ENCODE measurements at regions not wholly inside any gene's neighbourhood (a gene's known extent, or its start where the extent isn't known, plus 50 kb on each side); places are given as distances from the start of the nearest gene placed in this dataset.

DNA sequence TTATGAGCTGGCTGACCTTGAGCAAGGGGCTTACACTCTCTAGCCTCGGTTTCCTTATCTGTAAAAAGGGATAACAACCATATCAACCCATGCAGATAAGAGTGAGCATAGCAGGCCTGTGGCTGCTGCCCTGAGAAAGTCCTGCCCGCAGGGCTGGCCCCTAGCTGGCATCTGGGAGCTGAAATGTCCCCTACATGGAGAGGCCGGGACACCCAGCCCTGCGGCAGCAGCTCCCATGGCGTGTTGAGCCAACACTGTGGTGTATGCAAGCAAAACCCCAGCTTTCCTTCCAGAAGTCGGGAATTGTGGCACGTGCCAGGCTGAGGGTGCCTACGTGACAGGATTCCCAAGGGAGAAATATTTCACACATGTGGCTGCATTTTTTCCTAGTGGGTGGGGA lies 358.9 kb downstream of the CTTN start:
- WGBS (ENCODE audit: insufficient coverage) = 96% methylated on average over 8 of the region's 8 CpGs

DNA sequence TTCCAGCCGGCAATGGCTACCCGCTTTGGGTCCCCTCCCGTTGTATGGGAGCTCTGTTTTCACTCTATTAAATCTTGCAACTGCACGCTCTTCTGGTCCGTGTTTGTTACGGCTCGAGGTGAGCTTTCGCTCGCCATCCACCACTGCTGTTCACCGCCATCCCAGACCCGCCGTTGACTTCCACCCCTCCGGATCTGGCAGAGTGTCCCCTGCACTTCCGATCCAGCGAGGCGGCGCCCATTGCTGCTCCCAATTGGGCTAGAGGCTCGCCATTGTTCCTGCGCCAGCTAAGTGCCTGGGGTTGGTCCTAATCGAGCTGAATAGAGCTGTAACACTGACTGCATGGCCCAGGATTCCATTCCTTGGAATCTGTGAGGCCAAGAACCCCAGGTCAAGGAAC lies 359.9 kb downstream of the CTTN start:
- no peak for DNase-seq
- Histone ChIP-seq H3K4me1 (ENCODE audit: control extremely low read depth in 1 of 4, control insufficient read depth in 4 of 4, insufficient read depth in 4 of 4, low read length in 3 of 4) (peaks cover 0 to 7% (median 5%) of the 10 kb centered on the region in 4 experiments), H3K27me3 (replicated peaks in 2 of 5; ENCODE audit: control insufficient read depth in 4 of 5, insufficient read depth in 5 of 5, low read length in 4 of 5) (peaks cover 0 to 11% (median 4%) of the 10 kb centered on the region in 5 experiments), H3K27ac (ENCODE audit: insufficient read depth in 1 of 2, low read depth in 1 of 2, low read length in 2 of 2, poor library complexity in 1 of 2, severe bottlenecking in 2 of 2) (no peak overlapping the region), H3K36me3 (ENCODE audit: control insufficient read depth in 4 of 4, insufficient read depth in 4 of 4, low read length in 3 of 4) (no peaks in the 10 kb centered on the region), H3K9me3 (ENCODE audit: control extremely low read depth in 1 of 5, control insufficient read depth in 4 of 5, insufficient read depth in 2 of 5, low read depth in 1 of 5, low read length in 4 of 5) (peaks cover 0 to 5% (median 0%) of the 10 kb centered on the region in 5 experiments), H3K4me3 (ENCODE audit: control insufficient read depth in 1 of 7, extremely low read depth in 1 of 7, insufficient read depth in 4 of 7, low read depth in 2 of 7, low read length in 6 of 7) (no peak overlapping the region)
- ChIA-PET CTCF (interaction anchor here (0.8 to 1.7 kb wide), 5 partner anchors 9 to 290 kb away, joined by 3 to 8 read pairs (median 3); no protein-coding TSS in a partner anchor), POLR2A (no interaction called here)
- 97% methylated on average over 20 of the region's 20 CpGs for WGBS (ENCODE audit: insufficient coverage)

More for the DNA sequence above, 358.9 kb downstream of the CTTN start:
- H3K4me1 ChIP-seq (ENCODE audit: control extremely low read depth in 1 of 4, control insufficient read depth in 4 of 4, insufficient read depth in 4 of 4, low read length in 3 of 4) = peaks cover 0 to 7% (median 5%) of the 10 kb centered on the region in 4 experiments
- ChIA-PET CTCF (interaction anchor here (0.7 to 3.3 kb wide), 11 partner anchors 8 to 292 kb away, joined by 3 to 29 read pairs (median 3); no protein-coding TSS in a partner anchor), POLR2A (no interaction called here)
- H3K9me3 ChIP-seq (ENCODE audit: control extremely low read depth in 1 of 5, control insufficient read depth in 4 of 5, insufficient read depth in 2 of 5, low read depth in 1 of 5, low read length in 4 of 5) = peaks cover 0 to 5% (median 0%) of the 10 kb centered on the region in 5 experiments
- no peak for DNase-seq
- H3K27ac ChIP-seq (ENCODE audit: insufficient read depth in 1 of 2, low read depth in 1 of 2, low read length in 2 of 2, poor library complexity in 1 of 2, severe bottlenecking in 2 of 2) = no peak overlapping the region
- no peaks in the 10 kb centered on the region for H3K36me3 ChIP-seq (ENCODE audit: control insufficient read depth in 4 of 4, insufficient read depth in 4 of 4, low read length in 3 of 4)
- no peak overlapping the region for H3K4me3 ChIP-seq (ENCODE audit: control insufficient read depth in 1 of 7, extremely low read depth in 1 of 7, insufficient read depth in 4 of 7, low read depth in 2 of 7, low read length in 6 of 7)
- H3K27me3 ChIP-seq (replicated peaks in 2 of 5; ENCODE audit: control insufficient read depth in 4 of 5, insufficient read depth in 5 of 5, low read length in 4 of 5) = peaks cover 0 to 11% (median 4%) of the 10 kb centered on the region in 5 experiments

- CTCF ChIA-PET = interaction anchor here (0.9 kb wide), 1 partner anchor 9 kb away, joined by 4 read pairs; no protein-coding TSS in a partner anchor
- peaks cover 0 to 7% (median 5%) of the 10 kb centered on the region in 4 experiments for H3K4me1 ChIP-seq (ENCODE audit: control extremely low read depth in 1 of 4, control insufficient read depth in 4 of 4, insufficient read depth in 4 of 4, low read length in 3 of 4)
- 97% methylated on average over 8 of the region's 8 CpGs for WGBS (ENCODE audit: insufficient coverage)
- H3K9me3 ChIP-seq (ENCODE audit: control extremely low read depth in 1 of 5, control insufficient read depth in 4 of 5, insufficient read depth in 2 of 5, low read depth in 1 of 5, low read length in 4 of 5) = peaks cover 0 to 5% (median 0%) of the 10 kb centered on the region in 5 experiments
- peaks cover 0 to 11% (median 4%) of the 10 kb centered on the region in 5 experiments for H3K27me3 ChIP-seq (replicated peaks in 2 of 5; ENCODE audit: control insufficient read depth in 4 of 5, insufficient read depth in 5 of 5, low read length in 4 of 5)
- no peak overlapping the region for H3K27ac ChIP-seq (ENCODE audit: insufficient read depth in 1 of 2, low read depth in 1 of 2, low read length in 2 of 2, poor library complexity in 1 of 2, severe bottlenecking in 2 of 2)
- no peak overlapping the region for H3K4me3 ChIP-seq (ENCODE audit: control insufficient read depth in 1 of 7, extremely low read depth in 1 of 7, insufficient read depth in 4 of 7, low read depth in 2 of 7, low read length in 6 of 7)
- no peaks in the 10 kb centered on the region for H3K36me3 ChIP-seq (ENCODE audit: control insufficient read depth in 4 of 4, insufficient read depth in 4 of 4, low read length in 3 of 4)
- DNase-seq = no peak
- POLR2A ChIA-PET = no interaction called here
Observed at GRCh38 chr11:70759846-70760245, 361.5 kb downstream of the CTTN start.

GRCh38 chr11:70760416-70761020 lies 362.2 kb downstream of the CTTN start:
- 98% methylated on average over 8 of the region's 9 CpGs for WGBS (ENCODE audit: insufficient coverage)
- Histone ChIP-seq H3K4me1 (ENCODE audit: control extremely low read depth in 1 of 4, control insufficient read depth in 4 of 4, insufficient read depth in 4 of 4, low read length in 3 of 4) (peaks cover 0 to 5% (median 5%) of the 10 kb centered on the region in 4 experiments), H3K36me3 (ENCODE audit: control insufficient read depth in 4 of 4, insufficient read depth in 4 of 4, low read length in 3 of 4) (no peaks in the 10 kb centered on the region), H3K27ac (ENCODE audit: insufficient read depth in 1 of 2, low read depth in 1 of 2, low read length in 2 of 2, poor library complexity in 1 of 2, severe bottlenecking in 2 of 2) (no peak overlapping the region), H3K9me3 (ENCODE audit: control extremely low read depth in 1 of 5, control insufficient read depth in 4 of 5, insufficient read depth in 2 of 5, low read depth in 1 of 5, low read length in 4 of 5) (peaks cover 0 to 5% (median 0%) of the 10 kb centered on the region in 5 experiments), H3K4me3 (ENCODE audit: control insufficient read depth in 1 of 7, extremely low read depth in 1 of 7, insufficient read depth in 4 of 7, low read depth in 2 of 7, low read length in 6 of 7) (no peak overlapping the region), H3K27me3 (replicated peaks in 2 of 5; ENCODE audit: control insufficient read depth in 4 of 5, insufficient read depth in 5 of 5, low read length in 4 of 5) (peaks cover 0 to 11% (median 4%) of the 10 kb centered on the region in 5 experiments)
- POLR2A ChIA-PET = no interaction called here
- DNase-seq = no peak
- CTCF ChIA-PET = no interaction called here

DNA sequence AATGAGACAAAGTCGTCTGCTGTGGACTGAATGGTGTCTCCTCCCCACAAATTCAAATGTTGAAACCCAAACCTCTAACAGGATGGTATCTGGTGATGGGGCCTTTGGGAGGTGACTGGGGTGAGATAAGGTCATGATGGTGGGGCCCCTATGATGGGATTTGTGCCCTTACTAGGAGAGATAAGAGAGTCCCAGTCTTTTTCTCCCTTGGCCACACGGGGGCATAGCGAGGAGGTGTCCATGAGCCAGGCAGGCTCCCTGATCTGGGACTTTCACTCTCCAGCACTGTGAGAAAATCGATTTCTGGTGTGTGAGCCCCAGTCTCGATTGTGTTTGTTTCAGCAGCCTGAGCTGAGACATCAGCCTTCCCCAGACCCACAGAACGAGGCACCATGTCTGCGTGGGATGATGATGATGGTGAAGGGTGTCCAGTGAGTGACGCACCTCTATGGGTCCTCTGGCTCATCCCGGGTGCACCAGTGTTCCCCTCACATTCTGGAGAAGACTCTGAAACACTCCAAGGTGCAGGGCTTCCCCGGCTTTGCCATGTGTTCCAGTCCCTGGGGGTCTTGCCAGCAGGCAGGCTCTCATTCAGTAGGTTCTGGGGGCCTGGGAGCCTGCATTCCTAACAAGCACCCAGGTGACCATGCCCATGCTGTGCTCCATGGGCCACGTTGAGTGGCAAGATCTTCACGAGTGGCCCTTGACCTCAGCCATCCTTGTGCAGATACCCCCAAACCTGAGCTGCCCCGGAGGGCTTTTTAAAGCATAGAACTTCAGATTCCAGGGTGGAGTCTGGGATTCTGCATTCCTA lies 363.0 kb downstream of the CTTN start:
- Histone ChIP-seq H3K36me3 (ENCODE audit: control insufficient read depth in 4 of 4, insufficient read depth in 4 of 4, low read length in 3 of 4) (no peaks in the 10 kb centered on the region), H3K4me1 (ENCODE audit: control extremely low read depth in 1 of 4, control insufficient read depth in 4 of 4, insufficient read depth in 4 of 4, low read length in 3 of 4) (no peaks in the 10 kb centered on the region), H3K9me3 (ENCODE audit: control extremely low read depth in 1 of 5, control insufficient read depth in 4 of 5, insufficient read depth in 2 of 5, low read depth in 1 of 5, low read length in 4 of 5) (peaks cover 0 to 8% (median 0%) of the 10 kb centered on the region in 5 experiments), H3K4me3 (ENCODE audit: control insufficient read depth in 1 of 7, extremely low read depth in 1 of 7, insufficient read depth in 4 of 7, low read depth in 2 of 7, low read length in 6 of 7) (no peak overlapping the region), H3K27ac (ENCODE audit: insufficient read depth in 1 of 2, low read depth in 1 of 2, low read length in 2 of 2, poor library complexity in 1 of 2, severe bottlenecking in 2 of 2) (no peak overlapping the region), H3K27me3 (replicated peaks in 2 of 5; ENCODE audit: control insufficient read depth in 4 of 5, insufficient read depth in 5 of 5, low read length in 4 of 5) (peaks cover 0 to 10% (median 0%) of the 10 kb centered on the region in 5 experiments)
- POLR2A ChIA-PET = no interaction called here
- CTCF ChIA-PET = no interaction called here
- WGBS (ENCODE audit: insufficient coverage) = 90% methylated on average over 11 of the region's 13 CpGs
- no peak for DNase-seq

- 90% methylated on average over 11 of the region's 11 CpGs for WGBS (ENCODE audit: insufficient coverage)
- no peaks in the 10 kb centered on the region for H3K36me3 ChIP-seq (ENCODE audit: control insufficient read depth in 4 of 4, insufficient read depth in 4 of 4, low read length in 3 of 4)
- H3K27ac ChIP-seq (ENCODE audit: insufficient read depth in 1 of 2, low read depth in 1 of 2, low read length in 2 of 2, poor library complexity in 1 of 2, severe bottlenecking in 2 of 2) = no peak overlapping the region
- peaks cover 0 to 5% (median 0%) of the 10 kb centered on the region in 5 experiments for H3K27me3 ChIP-seq (replicated peaks in 2 of 5; ENCODE audit: control insufficient read depth in 4 of 5, insufficient read depth in 5 of 5, low read length in 4 of 5)
- H3K4me1 ChIP-seq (ENCODE audit: control extremely low read depth in 1 of 4, control insufficient read depth in 4 of 4, insufficient read depth in 4 of 4, low read length in 3 of 4) = no peaks in the 10 kb centered on the region
- POLR2A ChIA-PET = no interaction called here
- peaks cover 0 to 8% (median 0%) of the 10 kb centered on the region in 5 experiments for H3K9me3 ChIP-seq (ENCODE audit: control extremely low read depth in 1 of 5, control insufficient read depth in 4 of 5, insufficient read depth in 2 of 5, low read depth in 1 of 5, low read length in 4 of 5)
- H3K4me3 ChIP-seq (ENCODE audit: control insufficient read depth in 1 of 7, extremely low read depth in 1 of 7, insufficient read depth in 4 of 7, low read depth in 2 of 7, low read length in 6 of 7) = no peak overlapping the region
- CTCF ChIA-PET = no interaction called here
- no peak for DNase-seq
Observed at GRCh38 chr11:70761908-70762337, 363.6 kb downstream of the CTTN start.

GRCh38 chr11:70762810-70763209 lies 364.5 kb downstream of the CTTN start:
- Histone ChIP-seq H3K27me3 (replicated peaks in 2 of 5; ENCODE audit: control insufficient read depth in 4 of 5, insufficient read depth in 5 of 5, low read length in 4 of 5) (no peaks in the 10 kb centered on the region), H3K4me3 (ENCODE audit: control insufficient read depth in 1 of 7, extremely low read depth in 1 of 7, insufficient read depth in 4 of 7, low read depth in 2 of 7, low read length in 6 of 7) (no peak overlapping the region), H3K27ac (ENCODE audit: insufficient read depth in 1 of 2, low read depth in 1 of 2, low read length in 2 of 2, poor library complexity in 1 of 2, severe bottlenecking in 2 of 2) (no peak overlapping the region), H3K36me3 (ENCODE audit: control insufficient read depth in 4 of 4, insufficient read depth in 4 of 4, low read length in 3 of 4) (no peaks in the 10 kb centered on the region), H3K9me3 (ENCODE audit: control extremely low read depth in 1 of 5, control insufficient read depth in 4 of 5, insufficient read depth in 2 of 5, low read depth in 1 of 5, low read length in 4 of 5) (peaks cover 0 to 8% (median 0%) of the 10 kb centered on the region in 5 experiments), H3K4me1 (ENCODE audit: control extremely low read depth in 1 of 4, control insufficient read depth in 4 of 4, insufficient read depth in 4 of 4, low read length in 3 of 4) (no peaks in the 10 kb centered on the region)
- DNase-seq = no peak
- ChIA-PET POLR2A (interaction anchor here (0.6 kb wide), 1 partner anchor 701 kb away, joined by 4 read pairs; no protein-coding TSS in a partner anchor), CTCF (no interaction called here)
- 100% methylated on average over 5 of the region's 7 CpGs for WGBS (ENCODE audit: insufficient coverage)
